ENCODE measurements at regions not wholly inside any gene's neighbourhood (a gene's known extent, or its start where the extent isn't known, plus 50 kb on each side); places are given as distances from the start of the nearest gene placed in this dataset.

DNA sequence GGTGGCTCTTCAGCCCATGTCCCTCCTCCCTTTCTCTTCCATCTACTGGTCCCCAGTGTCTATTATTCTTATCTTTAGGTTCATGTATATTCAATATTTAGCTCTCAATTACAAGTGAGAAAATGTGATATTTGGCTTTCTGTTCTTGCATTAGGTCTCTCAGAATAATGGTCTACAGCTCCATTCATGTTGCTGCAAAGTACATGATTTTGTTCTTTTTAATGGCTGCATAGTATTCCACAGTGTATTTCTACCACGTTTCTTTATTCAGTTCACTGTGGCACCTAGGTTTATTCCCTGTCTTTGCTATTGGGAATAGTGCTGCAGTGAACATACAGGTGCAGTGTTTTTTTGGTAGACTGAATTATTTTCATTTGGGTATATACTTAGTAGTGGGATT, 1308.8 kb downstream of the EFNA5 start:
- no peaks in the 10 kb centered on the region for H3K36me3 ChIP-seq (ENCODE audit: control insufficient read depth in 1 of 2, insufficient read depth in 2 of 2, low read length in 1 of 2)
- WGBS, 2 donors = 91 to 94% methylated on average over 1 of the region's 1 CpG
- DNase-seq = no peak
- H3K4me1 ChIP-seq (ENCODE audit: control insufficient read depth in 1 of 2, insufficient read depth in 2 of 2, low read length in 2 of 2) = no peaks in the 10 kb centered on the region
- H3K27ac ChIP-seq (ENCODE audit: low read depth in 1 of 2, low read length in 2 of 2) = no peak overlapping the region
- no peaks in the 10 kb centered on the region for H3K9me3 ChIP-seq (ENCODE audit: control insufficient read depth, low read length)
- no peak overlapping the region for H3K4me3 ChIP-seq (ENCODE audit: low read length in 2 of 2)
- H3K27me3 ChIP-seq (ENCODE audit: control insufficient read depth in 1 of 2, insufficient read depth in 2 of 2, low read length in 1 of 2) = no peaks in the 10 kb centered on the region
- ATAC-seq (ENCODE audit: low FRiP score) = no peak
- intact Hi-C loops (cut with DNase I) = no loop called here

DNA sequence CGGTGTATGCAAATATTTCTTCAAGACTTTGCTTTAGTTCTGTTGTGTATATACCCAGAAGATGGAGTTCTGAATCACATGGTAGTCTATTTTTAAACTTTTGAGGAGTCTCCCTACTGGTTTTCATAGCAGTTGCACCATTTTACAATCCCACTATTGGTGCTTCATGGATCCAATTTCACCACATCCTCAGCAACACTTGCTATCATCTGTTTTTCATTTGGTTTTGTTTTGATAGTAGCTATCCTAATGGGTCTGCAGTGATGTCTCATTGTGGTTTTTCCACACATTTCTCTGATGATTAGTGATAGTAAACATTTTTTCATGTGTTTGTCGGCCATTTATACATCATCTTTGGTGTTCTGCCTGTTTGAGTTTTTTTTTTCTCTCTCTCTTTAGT, 1339.3 kb downstream of the EFNA5 start:
- Histone ChIP-seq H3K9me3 (ENCODE audit: control insufficient read depth, low read length) (no peaks in the 10 kb centered on the region), H3K4me1 (ENCODE audit: control insufficient read depth in 1 of 2, insufficient read depth in 2 of 2, low read length in 2 of 2) (no peaks in the 10 kb centered on the region), H3K4me3 (ENCODE audit: low read length in 2 of 2) (no peak overlapping the region), H3K36me3 (ENCODE audit: control insufficient read depth in 1 of 2, insufficient read depth in 2 of 2, low read length in 1 of 2) (no peaks in the 10 kb centered on the region), H3K27ac (ENCODE audit: low read depth in 1 of 2, low read length in 2 of 2) (no peak overlapping the region), H3K27me3 (ENCODE audit: control insufficient read depth in 1 of 2, insufficient read depth in 2 of 2, low read length in 1 of 2) (no peaks in the 10 kb centered on the region)
- WGBS, 2 donors = 66 to 80% methylated on average over 2 of the region's 2 CpGs
- DNase-seq = no peak
- intact Hi-C loops (cut with DNase I) = no loop called here
- no peak for ATAC-seq (ENCODE audit: low FRiP score)

DNA sequence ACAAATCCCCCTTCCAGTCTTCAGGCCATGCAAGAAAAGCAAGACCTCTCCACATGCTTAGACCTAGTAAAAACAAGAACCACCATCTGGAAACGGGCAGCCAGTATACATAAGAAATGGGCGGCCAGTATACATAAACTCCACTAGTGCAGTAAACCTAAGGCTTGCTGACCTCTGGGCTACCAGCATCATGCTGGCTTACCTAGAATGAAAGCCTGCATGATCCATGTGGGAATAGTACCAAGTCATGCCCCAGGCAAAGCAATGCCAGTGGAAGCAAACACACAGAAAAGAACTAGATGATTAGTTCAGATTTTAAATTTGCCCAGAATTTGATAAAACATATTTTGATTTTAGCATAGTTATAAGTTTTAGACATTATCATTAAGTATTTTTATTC, 1346.4 kb downstream of the EFNA5 start:
- H3K4me1 ChIP-seq (ENCODE audit: control insufficient read depth in 1 of 2, insufficient read depth in 2 of 2, low read length in 2 of 2) = no peaks in the 10 kb centered on the region
- no peaks in the 10 kb centered on the region for H3K9me3 ChIP-seq (ENCODE audit: control insufficient read depth, low read length)
- no peak for ATAC-seq (ENCODE audit: low FRiP score)
- intact Hi-C loops (cut with DNase I) = no loop called here
- no peaks in the 10 kb centered on the region for H3K27me3 ChIP-seq (ENCODE audit: control insufficient read depth in 1 of 2, insufficient read depth in 2 of 2, low read length in 1 of 2)
- H3K36me3 ChIP-seq (ENCODE audit: control insufficient read depth in 1 of 2, insufficient read depth in 2 of 2, low read length in 1 of 2) = no peaks in the 10 kb centered on the region
- no peak overlapping the region for H3K27ac ChIP-seq (ENCODE audit: low read depth in 1 of 2, low read length in 2 of 2)
- WGBS, 2 donors = 83 to 86% methylated on average over 2 of the region's 2 CpGs
- DNase-seq = no peak
- H3K4me3 ChIP-seq (ENCODE audit: low read length in 2 of 2) = no peak overlapping the region

DNA sequence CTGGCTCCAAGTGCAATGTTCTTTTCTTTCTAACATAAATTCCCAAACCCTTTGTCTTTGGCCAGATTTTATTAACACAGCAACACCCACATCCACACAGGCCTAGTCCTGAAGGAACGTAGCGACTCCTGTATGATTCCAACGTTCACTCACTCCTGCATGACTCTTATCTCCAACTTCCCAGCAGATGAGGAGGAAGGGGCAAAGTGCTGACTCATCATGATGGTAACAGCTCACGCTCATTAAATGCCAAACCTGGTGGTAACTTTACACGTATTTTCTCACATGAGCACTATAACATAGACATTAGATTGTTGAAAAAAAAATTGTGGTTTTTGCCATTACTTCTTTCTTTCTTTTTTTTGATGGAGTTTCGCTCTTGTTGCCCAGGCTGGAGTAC, 1349.5 kb downstream of the EFNA5 start:
- no peaks in the 10 kb centered on the region for H3K36me3 ChIP-seq (ENCODE audit: control insufficient read depth in 1 of 2, insufficient read depth in 2 of 2, low read length in 1 of 2)
- H3K4me3 ChIP-seq (ENCODE audit: low read length in 2 of 2) = no peak overlapping the region
- no peaks in the 10 kb centered on the region for H3K4me1 ChIP-seq (ENCODE audit: control insufficient read depth in 1 of 2, insufficient read depth in 2 of 2, low read length in 2 of 2)
- intact Hi-C loops (cut with DNase I) = no loop called here
- H3K27ac ChIP-seq (ENCODE audit: low read depth in 1 of 2, low read length in 2 of 2) = no peak overlapping the region
- no peaks in the 10 kb centered on the region for H3K9me3 ChIP-seq (ENCODE audit: control insufficient read depth, low read length)
- ATAC-seq (ENCODE audit: low FRiP score) (no peak), DNase-seq (no peak)
- H3K27me3 ChIP-seq (ENCODE audit: control insufficient read depth in 1 of 2, insufficient read depth in 2 of 2, low read length in 1 of 2) = no peaks in the 10 kb centered on the region
- WGBS, 2 donors = 88 to 90% methylated on average over 6 of the region's 6 CpGs

DNA sequence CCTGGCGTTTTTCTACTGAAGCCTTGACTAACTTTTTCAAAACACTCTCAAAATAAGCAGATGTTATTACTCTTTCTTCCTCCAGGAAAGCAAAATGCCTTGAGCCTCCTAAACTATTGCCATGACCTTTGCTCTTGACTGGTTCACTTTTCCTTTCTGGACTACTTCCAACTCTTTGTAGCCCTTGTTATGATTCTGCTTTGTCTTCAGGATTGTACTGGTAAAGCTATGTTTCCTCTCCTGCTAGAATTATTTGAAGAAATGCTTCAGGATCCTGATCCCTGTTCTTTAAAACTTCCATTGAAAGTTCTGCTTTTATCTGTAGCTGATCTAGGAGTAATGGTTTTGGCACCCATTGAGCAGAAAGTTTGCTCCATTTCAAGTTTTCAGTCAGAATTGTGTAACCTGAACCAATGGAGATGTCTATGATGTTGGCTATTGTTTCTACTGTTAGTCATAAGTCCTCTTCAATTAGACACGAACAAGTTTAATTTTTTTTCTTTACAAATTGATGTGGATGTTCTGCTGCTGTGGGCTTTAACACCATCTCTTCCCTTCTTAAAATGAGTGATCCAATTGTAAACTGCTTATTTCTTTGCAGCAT, 1356.4 kb downstream of the EFNA5 start:
- intact Hi-C loops (cut with DNase I) = no loop called here

DNA sequence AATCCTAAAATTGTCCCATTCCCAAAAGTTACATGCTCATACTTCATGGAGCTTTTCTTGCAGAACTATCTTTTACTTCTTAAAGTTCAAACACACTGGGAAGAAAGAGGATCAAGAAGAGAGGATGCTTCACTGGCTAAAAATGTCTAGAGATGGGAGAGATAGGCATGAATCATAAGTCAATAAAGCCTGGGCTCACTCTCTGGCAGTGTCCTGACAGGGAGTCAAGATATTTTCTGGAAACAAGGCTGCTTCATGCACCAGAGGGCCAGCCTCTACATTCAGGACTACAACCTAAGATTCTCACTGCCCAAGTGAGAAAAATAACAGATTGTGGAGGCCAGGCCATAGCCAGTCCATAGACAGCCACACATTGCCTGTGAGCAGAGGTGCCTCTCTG, 1358.4 kb downstream of the EFNA5 start:
- no peaks in the 10 kb centered on the region for H3K36me3 ChIP-seq (ENCODE audit: control insufficient read depth in 1 of 2, insufficient read depth in 2 of 2, low read length in 1 of 2)
- no peaks in the 10 kb centered on the region for H3K9me3 ChIP-seq (ENCODE audit: control insufficient read depth, low read length)

More for the DNA sequence above, 1356.4 kb downstream of the EFNA5 start:
- H3K4me3 ChIP-seq (ENCODE audit: low read length in 2 of 2) = no peak overlapping the region
- no peak for DNase-seq
- no peak overlapping the region for H3K27ac ChIP-seq (ENCODE audit: low read depth in 1 of 2, low read length in 2 of 2)
- no peak for ATAC-seq (ENCODE audit: low FRiP score)
- H3K9me3 ChIP-seq (ENCODE audit: control insufficient read depth, low read length) = no peaks in the 10 kb centered on the region
- H3K36me3 ChIP-seq (ENCODE audit: control insufficient read depth in 1 of 2, insufficient read depth in 2 of 2, low read length in 1 of 2) = no peaks in the 10 kb centered on the region
- H3K27me3 ChIP-seq (ENCODE audit: control insufficient read depth in 1 of 2, insufficient read depth in 2 of 2, low read length in 1 of 2) = no peaks in the 10 kb centered on the region
- WGBS, 2 donors = 71 to 79% methylated on average over 2 of the region's 2 CpGs
- no peaks in the 10 kb centered on the region for H3K4me1 ChIP-seq (ENCODE audit: control insufficient read depth in 1 of 2, insufficient read depth in 2 of 2, low read length in 2 of 2)

DNA sequence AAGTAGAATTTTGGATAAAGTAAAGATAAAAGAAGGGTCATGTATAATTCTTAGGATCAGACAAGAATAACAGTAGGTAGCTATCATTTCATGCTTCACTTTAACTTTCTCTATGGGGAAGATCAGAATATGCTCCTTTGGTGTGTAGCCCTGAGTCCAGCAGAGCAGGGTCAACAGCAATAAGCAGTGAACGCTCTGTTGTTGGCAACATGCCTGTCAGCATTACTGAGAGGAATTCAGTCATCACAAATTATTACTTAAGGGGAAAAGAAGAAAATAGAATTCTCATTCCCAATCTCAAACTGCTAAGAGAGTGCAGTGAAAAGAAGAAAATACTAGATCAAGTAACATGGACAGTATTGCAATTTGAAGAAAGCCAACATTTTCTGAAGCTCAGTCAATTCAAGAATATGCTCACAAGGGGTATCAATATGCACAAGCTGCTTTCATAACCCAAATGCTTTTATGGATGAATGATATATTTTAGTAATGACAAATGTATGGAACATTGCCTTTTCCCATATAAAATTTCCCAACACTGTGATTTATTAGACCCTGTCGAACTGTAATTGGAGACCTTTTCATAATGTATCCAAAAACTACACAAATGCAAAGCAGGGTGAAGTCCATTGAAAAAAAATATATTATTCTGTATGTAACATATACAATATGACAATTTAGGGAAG, 1359.4 kb downstream of the EFNA5 start:
- no peaks in the 10 kb centered on the region for H3K36me3 ChIP-seq (ENCODE audit: control insufficient read depth in 1 of 2, insufficient read depth in 2 of 2, low read length in 1 of 2)
- DNase-seq = no peak
- H3K4me3 ChIP-seq (ENCODE audit: low read length in 2 of 2) = no peak overlapping the region
- intact Hi-C loops (cut with DNase I) = no loop called here
- H3K27me3 ChIP-seq (ENCODE audit: control insufficient read depth in 1 of 2, insufficient read depth in 2 of 2, low read length in 1 of 2) = no peaks in the 10 kb centered on the region
- no peak for ATAC-seq (ENCODE audit: low FRiP score)
- H3K4me1 ChIP-seq (ENCODE audit: control insufficient read depth in 1 of 2, insufficient read depth in 2 of 2, low read length in 2 of 2) = no peaks in the 10 kb centered on the region
- WGBS, 2 donors = 32 to 45% methylated on average over 2 of the region's 2 CpGs
- no peaks in the 10 kb centered on the region for H3K9me3 ChIP-seq (ENCODE audit: control insufficient read depth, low read length)
- no peak overlapping the region for H3K27ac ChIP-seq (ENCODE audit: low read depth in 1 of 2, low read length in 2 of 2)

More for the DNA sequence above, 1358.4 kb downstream of the EFNA5 start:
- no peak overlapping the region for H3K4me3 ChIP-seq (ENCODE audit: low read length in 2 of 2)
- no peaks in the 10 kb centered on the region for H3K27me3 ChIP-seq (ENCODE audit: control insufficient read depth in 1 of 2, insufficient read depth in 2 of 2, low read length in 1 of 2)
- intact Hi-C loops (cut with DNase I) = no loop called here
- no peaks in the 10 kb centered on the region for H3K4me1 ChIP-seq (ENCODE audit: control insufficient read depth in 1 of 2, insufficient read depth in 2 of 2, low read length in 2 of 2)
- no peak for DNase-seq
- H3K27ac ChIP-seq (ENCODE audit: low read depth in 1 of 2, low read length in 2 of 2) = no peak overlapping the region
- ATAC-seq (ENCODE audit: low FRiP score) = peak; percentile 41

DNA sequence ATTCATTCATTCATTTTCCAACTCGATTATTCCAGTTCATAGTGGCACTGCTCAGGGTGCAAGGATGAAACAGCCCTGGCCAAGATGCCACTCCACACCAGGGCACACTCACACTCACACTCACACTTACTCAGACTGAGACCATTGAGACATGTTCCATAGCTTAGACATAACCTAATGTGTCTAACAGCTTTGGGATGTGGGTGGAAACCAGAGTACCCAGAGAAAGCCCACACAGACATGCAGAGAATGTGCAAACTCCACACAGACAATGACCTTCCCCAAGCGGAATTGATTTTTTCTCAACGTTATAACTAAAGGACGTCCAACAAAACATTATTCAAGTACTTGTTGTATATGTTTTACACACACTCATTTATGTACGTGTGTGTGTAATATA, 1363.5 kb downstream of the EFNA5 start:
- ATAC-seq (ENCODE audit: low FRiP score) = no peak

DNA sequence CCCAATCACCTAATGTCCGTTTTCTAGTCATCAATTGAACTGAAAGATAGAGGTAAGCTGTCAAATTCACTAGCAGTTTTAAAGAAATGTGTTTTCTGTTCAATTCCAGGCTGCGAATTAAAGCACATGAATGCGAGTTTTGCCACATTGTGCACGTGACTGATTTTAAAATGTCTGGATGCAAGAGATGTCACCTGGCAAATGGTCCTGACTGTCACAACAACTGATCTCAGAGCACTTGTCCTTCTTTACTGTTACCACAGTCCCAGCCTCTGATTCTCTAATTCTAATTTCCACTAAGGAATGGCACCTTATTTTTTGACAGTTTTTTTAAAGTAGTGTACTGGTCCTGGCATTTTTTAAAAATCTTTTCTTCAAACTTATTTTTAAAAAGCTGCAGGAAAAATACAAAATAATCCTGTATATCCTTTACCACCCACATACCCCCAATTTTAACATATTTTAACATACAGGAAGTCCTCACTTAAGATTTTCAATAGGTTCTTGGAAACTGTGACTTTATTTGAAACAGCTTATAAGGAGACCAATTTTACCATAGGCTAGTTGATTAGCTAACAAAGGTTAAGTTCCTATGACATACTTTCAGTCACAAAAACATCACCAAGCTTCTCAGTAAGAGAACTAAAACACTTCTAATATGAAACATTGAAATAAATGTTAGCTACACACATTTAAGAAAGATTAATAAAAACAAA, 1364.3 kb downstream of the EFNA5 start:
- Histone ChIP-seq H3K27ac (ENCODE audit: low read depth in 1 of 2, low read length in 2 of 2) (no peak overlapping the region), H3K9me3 (ENCODE audit: control insufficient read depth, low read length) (no peaks in the 10 kb centered on the region), H3K36me3 (ENCODE audit: control insufficient read depth in 1 of 2, insufficient read depth in 2 of 2, low read length in 1 of 2) (no peaks in the 10 kb centered on the region), H3K4me1 (ENCODE audit: control insufficient read depth in 1 of 2, insufficient read depth in 2 of 2, low read length in 2 of 2) (no peaks in the 10 kb centered on the region), H3K27me3 (ENCODE audit: control insufficient read depth in 1 of 2, insufficient read depth in 2 of 2, low read length in 1 of 2) (no peaks in the 10 kb centered on the region), H3K4me3 (ENCODE audit: low read length in 2 of 2) (no peak overlapping the region)
- 80 to 93% methylated on average over 4 of the region's 4 CpGs for WGBS, 2 donors
- ATAC-seq (ENCODE audit: low FRiP score) (no peak), DNase-seq (no peak)
- intact Hi-C loops (cut with DNase I) = no loop called here

More for the DNA sequence above, 1363.5 kb downstream of the EFNA5 start:
- DNase-seq = no peak
- no peaks in the 10 kb centered on the region for H3K36me3 ChIP-seq (ENCODE audit: control insufficient read depth in 1 of 2, insufficient read depth in 2 of 2, low read length in 1 of 2)
- intact Hi-C loops (cut with DNase I) = no loop called here
- no peaks in the 10 kb centered on the region for H3K9me3 ChIP-seq (ENCODE audit: control insufficient read depth, low read length)
- no peaks in the 10 kb centered on the region for H3K27me3 ChIP-seq (ENCODE audit: control insufficient read depth in 1 of 2, insufficient read depth in 2 of 2, low read length in 1 of 2)
- H3K27ac ChIP-seq (ENCODE audit: low read depth in 1 of 2, low read length in 2 of 2) = no peak overlapping the region
- no peak overlapping the region for H3K4me3 ChIP-seq (ENCODE audit: low read length in 2 of 2)
- 85 to 90% methylated on average over 5 of the region's 5 CpGs for WGBS, 2 donors
- H3K4me1 ChIP-seq (ENCODE audit: control insufficient read depth in 1 of 2, insufficient read depth in 2 of 2, low read length in 2 of 2) = no peaks in the 10 kb centered on the region

Measured in aorta (tissue), 5 donors.